OCI-LY3 (cell line): ENCODE measurements at regions not wholly inside any gene's neighbourhood (a gene's known extent, or its start where the extent isn't known, plus 50 kb on each side); places are given as distances from the start of the nearest gene placed in this dataset.
"Not testable (repeated sequence)": the region's sequence is repeated elsewhere in the genome, so short reads cannot be mapped to it uniquely, and the experiment has no call there.

Experiments
- H2AFZ ChIP-seq: fragments of 200-600, 300-600 bp; shearing (Covaris generic); 2 replicates; pipeline ENCODE4 v1.6.0; 2014; ENCODE audit warnings: antibody characterized with exemption, low read depth, low read length
- H3K27ac ChIP-seq: fragments of 200-600, 300-600 bp; sonication (generic); 2 replicates; pipeline ENCODE4 v1.5.1; 2014; ENCODE audit warnings: mild to moderate bottlenecking, low read length, moderate library complexity, mixed read lengths
- H3K27me3 ChIP-seq: fragments of 200-600, 300-600 bp; sonication (generic); 2 replicates; pipeline ENCODE4 v1.6.1; 2014; ENCODE audit warnings: low read depth, low read length, mixed read lengths
- H3K36me3 ChIP-seq: fragments of 200-600, 300-600 bp; sonication (generic); replicated peaks from 2 replicates; pipeline ENCODE3; 2014; ENCODE audit warnings: low read depth, low read length, mixed read lengths
- H3K4me1 ChIP-seq: fragments of 300-600, 200-600 bp; sonication (generic); 2 replicates; pipeline ENCODE4 v1.6.1; 2014; ENCODE audit warnings: low read length, mixed read lengths
- H3K4me2 ChIP-seq: fragments of 200-600, 300-600 bp; sonication (generic); 2 replicates; pipeline ENCODE4 v1.6.1; 2014; ENCODE audit warnings: low read length, mixed read lengths
- H3K4me3 ChIP-seq: fragments of 300-600, 200-600 bp; sonication (generic); 2 replicates; pipeline ENCODE4 v1.5.1; 2014; ENCODE audit warnings: antibody characterized with exemption, mild to moderate bottlenecking, low read length, moderate library complexity
- H3K79me2 ChIP-seq: fragments of 300-600, 200-600 bp; shearing (Covaris generic); 2 replicates; pipeline ENCODE4 v1.6.1; 2014; ENCODE audit warnings: mild to moderate bottlenecking, low read length, mixed read lengths
- H3K9ac ChIP-seq: fragments of 300-600, 200-600 bp; shearing (Covaris generic); 2 replicates; pipeline ENCODE4 v1.6.0; 2014; ENCODE audit warnings: mild to moderate bottlenecking, low read length, moderate library complexity
- H3K9me3 ChIP-seq: fragments of 200-600, 300-600 bp; shearing (Covaris generic); 2 replicates; pipeline ENCODE4 v1.6.1; 2014; ENCODE audit warnings: low read length, mixed read lengths; ENCODE audit not compliant: insufficient read depth
- H4K20me1 ChIP-seq: fragments of 200-600, 300-600 bp; sonication (generic); 2 replicates; pipeline ENCODE4 v1.6.1; 2016; ENCODE audit warnings: low read length, mixed read lengths; ENCODE audit not compliant: insufficient read depth
- CTCF ChIP-seq: fragments of 200-600, 300-600 bp; sonication (generic); IDR thresholded peaks from 2 replicates; pipeline ENCODE4 v1.5.1; 2014; ENCODE audit warnings: antibody characterized with exemption, low read length, low read depth
- EZH2phosphoT487 ChIP-seq: fragments of 200-600 bp; shearing (Covaris generic); IDR thresholded peaks from 2 replicates; pipeline ENCODE4 v1.6.1; 2018; ENCODE audit warnings: antibody characterized with exemption, mixed run types, low read depth

DNA sequence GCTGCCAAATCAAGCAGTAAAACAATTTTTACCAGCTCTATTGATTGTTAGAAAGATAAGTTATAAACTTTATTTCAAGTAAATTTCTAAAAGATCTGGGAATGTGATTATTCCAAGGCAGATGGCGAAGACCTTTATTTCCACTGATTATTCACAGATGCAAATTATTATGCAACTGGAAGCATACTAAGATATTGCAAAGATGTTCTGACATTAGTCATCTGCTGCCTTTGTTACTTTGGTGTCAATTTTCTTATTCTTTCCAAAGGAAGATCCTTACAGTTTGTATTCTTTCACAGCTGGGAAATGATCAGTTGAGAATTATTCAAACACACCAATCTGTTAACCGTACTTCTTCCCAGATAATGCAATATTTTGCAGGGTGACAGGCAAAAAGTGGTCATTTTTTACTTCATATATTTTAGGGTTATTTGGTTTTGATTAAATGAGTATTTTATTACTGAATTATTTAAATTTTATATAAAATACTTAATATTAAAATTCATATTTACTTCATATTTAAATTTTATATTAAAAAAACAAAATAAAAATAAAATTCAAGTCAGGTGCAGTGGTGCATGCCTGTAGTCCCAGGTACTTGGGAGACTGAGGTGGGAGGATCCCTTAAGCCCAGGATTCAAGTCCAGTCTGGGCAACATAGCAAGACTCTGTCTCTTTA is 171.3 kb downstream of the FZD1 start:
- H3K9me3 ChIP-seq, result no peaks in the 10 kb centered on the region
- H4K20me1 ChIP-seq, result no peaks in the 10 kb centered on the region
- no peaks in the 10 kb centered on the region for H3K79me2 ChIP-seq
- H3K27ac ChIP-seq, result no peak overlapping the region
- no peak overlapping the region for H3K4me3 ChIP-seq
- TF ChIP-seq EZH2phosphoT487, result no peak
- no peak for TF ChIP-seq CTCF
- H3K4me2 ChIP-seq, result no peak overlapping the region
- H3K4me1 ChIP-seq, result no peaks in the 10 kb centered on the region
- no peak overlapping the region for H3K9ac ChIP-seq
- no peaks in the 10 kb centered on the region for H3K36me3 ChIP-seq
- H3K27me3 ChIP-seq, result no peaks in the 10 kb centered on the region
- H2AFZ ChIP-seq, result no peak overlapping the region

DNA sequence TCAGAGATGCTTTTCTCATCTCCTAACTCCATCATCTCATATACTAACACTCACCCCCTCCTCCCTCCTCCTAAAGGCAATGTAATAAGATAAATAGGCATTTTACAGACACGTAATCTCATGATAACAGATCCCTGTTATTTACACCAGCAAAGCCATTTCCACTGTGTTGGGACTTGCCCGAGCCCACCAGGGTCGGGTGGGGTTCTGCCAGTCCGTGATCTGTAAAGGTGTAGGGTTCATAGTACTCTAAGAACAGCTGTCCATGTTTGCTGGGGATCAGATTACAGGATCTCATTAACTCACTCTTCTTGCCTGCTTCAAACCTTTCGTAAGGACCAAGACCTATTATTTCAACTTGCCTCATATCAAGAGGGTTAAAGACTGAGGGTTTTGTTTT is 172.4 kb downstream of the FZD1 start:
- no peak overlapping the region for H3K27ac ChIP-seq
- no peaks in the 10 kb centered on the region for H3K36me3 ChIP-seq
- H4K20me1 ChIP-seq, result no peaks in the 10 kb centered on the region
- no peaks in the 10 kb centered on the region for H3K9me3 ChIP-seq
- H2AFZ ChIP-seq, result no peak overlapping the region
- H3K4me2 ChIP-seq, result no peak overlapping the region
- no peaks in the 10 kb centered on the region for H3K79me2 ChIP-seq
- H3K4me3 ChIP-seq, result no peak overlapping the region
- H3K9ac ChIP-seq, result no peak overlapping the region
- TF ChIP-seq EZH2phosphoT487, result no peak
- TF ChIP-seq CTCF, result no peak
- no peaks in the 10 kb centered on the region for H3K4me1 ChIP-seq
- no peaks in the 10 kb centered on the region for H3K27me3 ChIP-seq

DNA sequence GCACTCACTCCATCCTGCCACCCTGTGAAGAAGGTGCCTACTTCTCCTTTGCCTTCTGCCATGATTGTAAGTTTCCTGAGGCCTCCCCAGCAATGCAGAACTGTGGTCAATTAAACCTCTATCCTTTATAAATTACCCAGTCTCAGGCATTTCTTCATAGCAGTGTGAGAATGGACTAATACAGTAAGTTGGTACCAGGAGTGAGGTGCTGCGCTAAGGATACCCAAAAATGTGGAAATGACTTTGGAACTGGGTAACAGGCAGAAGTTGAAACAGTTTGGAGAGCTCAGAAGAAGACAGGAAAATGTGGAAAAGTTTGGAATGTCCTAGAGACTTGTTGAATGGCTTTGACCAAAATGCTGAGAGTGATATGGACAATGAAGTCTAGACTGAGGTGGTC is 176.0 kb downstream of the FZD1 start:
- not testable (repeated sequence) for H3K36me3 ChIP-seq, H3K4me2 ChIP-seq, H3K4me1 ChIP-seq, H3K27me3 ChIP-seq, H3K4me3 ChIP-seq, H2AFZ ChIP-seq, H3K9me3 ChIP-seq, H3K27ac ChIP-seq, H3K79me2 ChIP-seq, H4K20me1 ChIP-seq, H3K9ac ChIP-seq

DNA sequence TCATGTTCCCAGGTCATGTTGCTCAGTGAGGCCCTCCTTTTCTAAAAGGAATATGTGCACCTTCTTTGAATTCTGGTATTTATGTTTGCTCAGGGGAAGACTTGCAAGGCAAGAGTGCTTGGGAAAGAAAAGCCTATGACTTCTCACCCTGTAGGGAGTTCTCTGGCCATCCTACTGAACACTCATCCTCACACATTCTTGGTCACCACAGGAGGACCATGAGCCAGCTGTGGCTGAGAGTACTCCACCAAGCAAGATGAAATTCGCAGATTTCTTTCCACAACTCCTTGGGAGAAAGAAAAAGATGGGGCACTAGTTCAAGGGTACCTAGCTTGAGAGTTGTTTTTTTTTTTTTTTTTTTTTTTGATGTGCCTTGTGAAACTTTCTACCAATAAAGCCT is 179.6 kb downstream of the FZD1 start:
- Histone ChIP-seq H3K4me3 (no peak overlapping the region), H3K4me1 (no peaks in the 10 kb centered on the region), H3K27ac (no peak overlapping the region), H3K9ac (no peak overlapping the region), H3K27me3 (no peaks in the 10 kb centered on the region), H3K4me2 (no peak overlapping the region), H3K79me2 (no peaks in the 10 kb centered on the region), H4K20me1 (no peaks in the 10 kb centered on the region), H2AFZ (no peak overlapping the region), H3K9me3 (0 out of 2 replicates have a peak, but pooled peaks cover 4% of the 10 kb centered on the region), H3K36me3 (no peaks in the 10 kb centered on the region)
- TF ChIP-seq CTCF, result no peak
- TF ChIP-seq EZH2phosphoT487, result no peak

- Histone ChIP-seq H3K36me3 (no peaks in the 10 kb centered on the region), H3K9me3 (0 out of 2 replicates have a peak, but pooled peaks cover 4% of the 10 kb centered on the region), H3K4me2 (no peak overlapping the region), H3K79me2 (no peaks in the 10 kb centered on the region), H3K27me3 (no peaks in the 10 kb centered on the region), H4K20me1 (no peaks in the 10 kb centered on the region), H3K4me3 (no peak overlapping the region), H3K4me1 (no peaks in the 10 kb centered on the region), H3K9ac (no peak overlapping the region), H3K27ac (no peak overlapping the region), H2AFZ (no peak overlapping the region)
- TF ChIP-seq EZH2phosphoT487 (no peak), CTCF (no peak)
Observed at GRCh38 chr7:91446819-91447218, 182.6 kb downstream of the FZD1 start.
